ENCODE measurements at regions not wholly inside any gene's neighbourhood (a gene's known extent, or its start where the extent isn't known, plus 50 kb on each side); places are given as distances from the start of the nearest gene placed in this dataset.

DNA sequence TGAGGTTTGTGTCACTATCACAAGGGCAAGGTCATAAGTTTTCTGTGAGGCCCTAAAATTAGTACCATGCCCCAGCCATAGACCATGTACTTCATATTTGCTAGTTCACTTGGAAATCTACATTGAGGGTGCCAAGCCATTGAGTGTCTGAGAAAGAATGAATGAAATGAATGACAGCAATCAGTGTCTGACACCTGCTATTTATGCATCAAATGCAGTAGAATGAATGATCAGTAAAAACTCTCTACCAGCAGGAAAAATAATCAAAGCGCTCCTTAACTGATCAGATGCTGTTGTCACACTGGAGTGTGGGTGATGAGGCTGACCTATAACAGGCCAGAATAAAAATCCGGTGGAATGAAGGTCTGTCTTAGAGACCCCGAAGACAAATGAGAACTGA lies 467.9 kb upstream of the B3GAT1 start:
- Mint-ChIP-seq H3K9me3 (no peaks in the 10 kb centered on the region), H3K27ac (no peak overlapping the region), H3K36me3 (no peaks in the 10 kb centered on the region), H3K4me1 (ENCODE audit: unreplicated experiment) (no peaks in the 10 kb centered on the region), H3K4me3 (no peak overlapping the region), H3K27me3 (peaks cover 31% of the 10 kb centered on the region)
- TF ChIP-seq, protein P1, sequence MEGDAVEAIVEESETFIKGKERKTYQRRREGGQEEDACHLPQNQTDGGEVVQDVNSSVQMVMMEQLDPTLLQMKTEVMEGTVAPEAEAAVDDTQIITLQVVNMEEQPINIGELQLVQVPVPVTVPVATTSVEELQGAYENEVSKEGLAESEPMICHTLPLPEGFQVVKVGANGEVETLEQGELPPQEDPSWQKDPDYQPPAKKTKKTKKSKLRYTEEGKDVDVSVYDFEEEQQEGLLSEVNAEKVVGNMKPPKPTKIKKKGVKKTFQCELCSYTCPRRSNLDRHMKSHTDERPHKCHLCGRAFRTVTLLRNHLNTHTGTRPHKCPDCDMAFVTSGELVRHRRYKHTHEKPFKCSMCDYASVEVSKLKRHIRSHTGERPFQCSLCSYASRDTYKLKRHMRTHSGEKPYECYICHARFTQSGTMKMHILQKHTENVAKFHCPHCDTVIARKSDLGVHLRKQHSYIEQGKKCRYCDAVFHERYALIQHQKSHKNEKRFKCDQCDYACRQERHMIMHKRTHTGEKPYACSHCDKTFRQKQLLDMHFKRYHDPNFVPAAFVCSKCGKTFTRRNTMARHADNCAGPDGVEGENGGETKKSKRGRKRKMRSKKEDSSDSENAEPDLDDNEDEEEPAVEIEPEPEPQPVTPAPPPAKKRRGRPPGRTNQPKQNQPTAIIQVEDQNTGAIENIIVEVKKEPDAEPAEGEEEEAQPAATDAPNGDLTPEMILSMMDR (conservative IDR thresholded peaks at IDR 0.05) = no peak
- no peak for DNase-seq (ENCODE audit: extremely low spot score, unreplicated experiment)

DNA sequence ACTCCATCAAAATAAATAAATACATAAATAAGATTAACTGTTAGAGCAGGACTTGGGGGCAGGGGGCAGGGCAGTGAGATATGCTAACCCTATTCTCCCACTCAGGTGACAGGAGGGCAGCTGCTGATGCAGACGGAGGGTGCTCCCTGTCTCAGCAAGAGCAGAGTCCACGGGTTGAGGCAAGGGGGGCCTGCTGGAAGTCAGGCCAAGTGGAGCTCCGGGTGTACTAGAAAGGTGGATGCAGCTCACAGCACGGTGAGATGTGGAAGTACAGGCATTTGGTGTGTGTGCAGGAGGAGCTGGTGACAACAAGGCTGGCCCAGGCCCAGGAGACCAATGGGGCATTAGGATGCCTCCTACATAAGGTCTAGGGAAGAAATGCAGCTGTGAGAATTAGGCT lies 467.3 kb upstream of the B3GAT1 start:
- H3K4me3 Mint-ChIP-seq = no peak overlapping the region
- TF ChIP-seq, protein P1 (conservative IDR thresholded peaks at IDR 0.05) = no peak
- H3K9me3 Mint-ChIP-seq = no peaks in the 10 kb centered on the region
- peak; percentile 25 for DNase-seq (ENCODE audit: extremely low spot score, unreplicated experiment)
- H3K27ac Mint-ChIP-seq = no peak overlapping the region
- no peaks in the 10 kb centered on the region for H3K4me1 Mint-ChIP-seq (ENCODE audit: unreplicated experiment)
- peaks cover 31% of the 10 kb centered on the region for H3K27me3 Mint-ChIP-seq
- no peaks in the 10 kb centered on the region for H3K36me3 Mint-ChIP-seq

DNA sequence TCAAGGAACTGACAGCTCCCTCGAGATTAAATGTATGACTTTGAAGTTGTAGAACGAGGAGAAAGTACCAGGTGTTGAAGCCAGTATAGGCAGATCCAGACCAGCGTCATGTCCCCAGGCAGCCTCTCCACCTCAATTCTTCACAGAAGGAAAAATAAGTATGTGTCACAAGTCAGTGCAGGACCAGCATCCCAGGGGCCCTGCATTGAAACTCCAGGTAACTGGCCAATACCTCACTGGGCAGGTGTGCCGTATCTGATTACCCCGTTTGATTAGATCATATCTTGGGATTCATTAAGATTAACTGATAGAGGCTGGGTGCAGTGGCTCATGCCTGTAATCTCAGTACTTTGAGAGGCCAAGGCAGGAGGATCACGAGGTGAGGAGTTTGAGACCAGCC lies 466.7 kb upstream of the B3GAT1 start:
- no peak overlapping the region for H3K27ac Mint-ChIP-seq
- H3K27me3 Mint-ChIP-seq = peaks cover 26% of the 10 kb centered on the region
- no peaks in the 10 kb centered on the region for H3K36me3 Mint-ChIP-seq
- H3K4me3 Mint-ChIP-seq = no peak overlapping the region
- TF ChIP-seq, protein P1 (conservative IDR thresholded peaks at IDR 0.05) = no peak
- no peaks in the 10 kb centered on the region for H3K4me1 Mint-ChIP-seq (ENCODE audit: unreplicated experiment)
- DNase-seq (ENCODE audit: extremely low spot score, unreplicated experiment) = peak; percentile 32
- no peaks in the 10 kb centered on the region for H3K9me3 Mint-ChIP-seq

DNA sequence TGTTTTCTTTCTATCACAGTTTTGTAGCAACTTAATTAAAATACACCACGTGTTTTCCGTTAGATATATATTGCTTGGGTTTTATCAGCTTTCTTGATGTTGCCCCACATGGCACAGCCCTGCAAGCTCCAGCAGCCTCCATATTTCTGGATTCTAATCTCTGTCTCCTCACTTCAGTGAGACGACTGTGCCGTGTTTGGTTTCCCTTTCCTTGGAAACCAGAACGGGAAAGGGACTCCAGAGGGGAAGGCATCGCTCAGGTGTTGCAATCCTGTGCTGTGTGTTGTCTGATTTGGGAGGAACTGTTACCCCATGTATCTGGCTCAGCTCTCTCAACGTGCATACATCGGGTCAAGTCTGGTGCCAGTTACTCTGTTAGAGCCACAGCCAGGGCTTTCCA lies 464.2 kb upstream of the B3GAT1 start:
- Mint-ChIP-seq H3K27me3 (peaks cover 11% of the 10 kb centered on the region), H3K9me3 (no peaks in the 10 kb centered on the region), H3K4me1 (ENCODE audit: unreplicated experiment) (no peaks in the 10 kb centered on the region), H3K27ac (no peak overlapping the region), H3K4me3 (no peak overlapping the region), H3K36me3 (no peaks in the 10 kb centered on the region)
- no peak for DNase-seq (ENCODE audit: extremely low spot score, unreplicated experiment)
- TF ChIP-seq, protein P1 (conservative IDR thresholded peaks at IDR 0.05) = no peak

DNA sequence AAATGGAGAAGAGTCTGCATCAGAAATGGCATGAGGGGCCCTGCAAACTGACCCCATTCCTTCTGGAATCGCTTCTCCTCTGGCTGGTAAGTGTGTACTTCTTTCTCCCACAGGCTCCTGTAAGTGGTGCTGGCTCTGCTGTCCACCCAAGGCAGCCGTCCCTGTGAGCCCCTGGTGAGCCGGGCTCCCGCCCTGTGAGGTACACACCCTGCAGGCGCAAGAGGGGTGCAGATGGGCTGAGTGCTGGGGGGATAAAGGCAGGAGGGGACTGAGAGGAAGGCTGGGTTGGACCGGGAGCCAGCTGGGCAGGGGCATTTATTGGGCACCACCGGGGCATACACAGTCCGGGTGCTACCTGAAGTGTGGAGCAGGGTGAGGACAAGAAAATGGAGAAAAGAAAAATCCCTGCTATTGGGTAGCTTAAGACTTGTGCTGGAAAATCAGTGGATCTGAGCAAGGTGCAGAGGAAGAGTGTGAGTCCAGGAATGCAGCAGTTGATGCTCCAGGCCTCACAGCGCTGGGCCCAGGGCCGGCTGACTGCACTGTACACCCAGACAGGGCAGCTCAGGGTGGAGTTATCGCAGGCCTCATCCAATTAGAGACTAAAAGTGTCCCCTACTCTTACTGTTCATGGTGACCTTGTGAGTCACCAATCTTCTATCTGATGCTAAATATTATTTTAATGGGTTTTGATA lies 455.1 kb upstream of the B3GAT1 start:
- peaks cover 8% of the 10 kb centered on the region for H3K4me1 Mint-ChIP-seq (ENCODE audit: unreplicated experiment)
- H3K27me3 Mint-ChIP-seq = peaks cover 20% of the 10 kb centered on the region
- TF ChIP-seq, protein P1 (conservative IDR thresholded peaks at IDR 0.05) = no peak
- H3K4me3 Mint-ChIP-seq = no peak overlapping the region
- no peaks in the 10 kb centered on the region for H3K36me3 Mint-ChIP-seq
- H3K9me3 Mint-ChIP-seq = no peaks in the 10 kb centered on the region
- H3K27ac Mint-ChIP-seq = no peak overlapping the region
- no peak for DNase-seq (ENCODE audit: extremely low spot score, unreplicated experiment)

All from type B pancreatic cell (in vitro differentiated cells).